ENCODE measurements at regions not wholly inside any gene's neighbourhood (a gene's known extent, or its start where the extent isn't known, plus 50 kb on each side); places are given as distances from the start of the nearest gene placed in this dataset.

GRCh38 chrX:126886997-126887396, 67.5 kb downstream of the PRR32 start:
- Histone ChIP-seq H2AK5ac (ENCODE audit: low read depth, low read length) (no peak overlapping the region), H3K9ac (replicated peaks in 1 of 4; ENCODE audit: extremely low read depth in 1 of 4, low read depth in 3 of 4, low read length in 3 of 4) (no peak overlapping the region), H2BK12ac (ENCODE audit: low read depth, low read length) (no peak overlapping the region), H2BK20ac (ENCODE audit: low read length) (no peak overlapping the region), H4K20me1 (replicated peaks in 1 of 2; ENCODE audit: control insufficient read depth in 1 of 2, insufficient read depth in 2 of 2, low read length in 2 of 2) (no peaks in the 10 kb centered on the region), H3K18ac (ENCODE audit: extremely low read depth, low read length) (no peak overlapping the region), H3K14ac (ENCODE audit: insufficient read length) (no peak overlapping the region), H3K23me2 (ENCODE audit: low read depth, low read length) (no peaks in the 10 kb centered on the region), H4K8ac (ENCODE audit: extremely low read depth, insufficient read depth, low read length) (no peak overlapping the region), H3K4me1 (replicated peaks in 1 of 4; ENCODE audit: control insufficient read depth in 3 of 4, insufficient read depth in 4 of 4, low read length in 3 of 4) (no peaks in the 10 kb centered on the region), H3K27ac (ENCODE audit: low read depth, low read length) (no peak overlapping the region), H3K79me2 (ENCODE audit: control insufficient read depth in 1 of 2, insufficient read depth in 2 of 2, low read length in 2 of 2) (no peaks in the 10 kb centered on the region), H3K27me3 (replicated peaks in 1 of 4; ENCODE audit: control insufficient read depth in 3 of 4, extremely low read depth in 1 of 4, insufficient read depth in 3 of 4, low read length in 3 of 4) (no peaks in the 10 kb centered on the region), H3K56ac (replicated peaks; ENCODE audit: insufficient read length, low read depth, low read length) (no peak overlapping the region), H3K4ac (replicated peaks; ENCODE audit: insufficient read length, low read depth, low read length) (no peak overlapping the region), H3K79me1 (ENCODE audit: low read depth, low read length) (no peaks in the 10 kb centered on the region), H2AFZ (ENCODE audit: low read length) (no peak overlapping the region), H3K4me3 (ENCODE audit: extremely low read depth in 1 of 4, insufficient read depth in 2 of 4, low read depth in 3 of 4, low read length in 4 of 4) (no peak overlapping the region), H3K4me2 (ENCODE audit: insufficient read depth in 1 of 2, low read depth in 2 of 2, low read length in 2 of 2) (no peak overlapping the region), H3K23ac (ENCODE audit: insufficient read length) (no peak overlapping the region), H2BK15ac (ENCODE audit: low read length) (no peak overlapping the region), H4K5ac (ENCODE audit: insufficient read length, low read depth, low read length) (no peak overlapping the region), H3K36me3 (ENCODE audit: control insufficient read depth in 2 of 4, insufficient read depth in 4 of 4, low read length in 3 of 4) (no peaks in the 10 kb centered on the region), H4K91ac (replicated peaks; ENCODE audit: insufficient read length, low read length) (no peak overlapping the region), H2BK120ac (replicated peaks; ENCODE audit: low read depth, low read length) (no peak overlapping the region), H3K9me3 (ENCODE audit: insufficient read depth in 2 of 2, low read depth in 1 of 2, low read length in 1 of 2) (no peaks in the 10 kb centered on the region), H2BK5ac (ENCODE audit: low read depth, low read length) (no peak overlapping the region)
- ChIA-PET CTCF (ENCODE audit: partially characterized antibody) (no interaction called here), POLR2A (ENCODE audit: partially characterized antibody) (no interaction called here)
- no peak for FAIRE-seq
- WGBS, 2 experiments (ENCODE audit: extremely low coverage in 1 of 2, insufficient coverage in 1 of 2, insufficient read length in 1 of 2, insufficient replicate concordance in 2 of 2, low coverage in 1 of 2, low lambda C conversion rate in 2 of 2, missing lambda C conversion rate in 1 of 2): 100% methylated on average over 1 of the region's 1 CpG; no CpG with 5 or more reads in 1 of the 2 experiments
- TF ChIP-seq POLR2AphosphoS5 (IDR thresholded peaks at IDR 0.05; ENCODE audit: low read depth, low read length) (no peak), RNF2 (IDR thresholded peaks at IDR 0.05; ENCODE audit: borderline replicate concordance, low read depth, low read length, missing control alignments, poor library complexity, severe bottlenecking) (no peak)
- no peak for DNase-seq (ENCODE audit: low read depth in 1 of 2, low spot score in 2 of 2)

Data from H1 (cell line).